GM23248 (cell line): ENCODE measurements at regions not wholly inside any gene's neighbourhood (a gene's known extent, or its start where the extent isn't known, plus 50 kb on each side); places are given as distances from the start of the nearest gene placed in this dataset.

ENCODE experiments used
- EZH2 ChIP-seq: fragments of 200-600 bp; sonication (generic); IDR thresholded peaks from 2 replicates; pipeline ENCODE4 v1.6.1; 2018; ENCODE audit warnings: antibody characterized with exemption, mild to moderate bottlenecking; ENCODE audit not compliant: insufficient read depth, poor library complexity, severe bottlenecking
- EZH2phosphoT487 ChIP-seq: fragments of 200-600 bp; sonication (generic); IDR thresholded peaks from 2 replicates; pipeline ENCODE4 v1.6.1; 2018; ENCODE audit warnings: antibody characterized with exemption, moderate library complexity, mild to moderate bottlenecking, low read depth; ENCODE audit not compliant: insufficient read depth

GRCh38 chr18:70662588-70662987, 373.7 kb downstream of the SOCS6 start:
- no peak for TF ChIP-seq EZH2
- TF ChIP-seq EZH2phosphoT487: no peak
